Small intestine (tissue), 7 donors: ENCODE measurements at regions not wholly inside any gene's neighbourhood (a gene's known extent, or its start where the extent isn't known, plus 50 kb on each side); places are given as distances from the start of the nearest gene placed in this dataset.

Experiments
- DNase-seq, 2 donors: peaks; one replicate each; pipeline versions ENCODE4 v3.0.0 to v3.0.0-alpha.2; 2013
- FAIRE-seq: peaks from 2 replicates; lab custom pipeline; 2012; peaks lifted over from hg19 to GRCh38; lab: Jason Lieb, UNC
- H3K27ac ChIP-seq, 3 donors: one replicate each; pipeline ENCODE4 v1.5.1; 2013; ENCODE audit warnings: low read length in 2 of 3, mild to moderate bottlenecking in 2 of 3, control low read depth in 1 of 3, inconsistent platforms in 1 of 3, low read depth in 1 of 3, moderate library complexity in 1 of 3
- H3K27me3 ChIP-seq, 3 donors: one replicate each; pipeline ENCODE4 v1.6.1; 2013; ENCODE audit warnings: low read length in 3 of 3, inconsistent platforms in 1 of 3; ENCODE audit not compliant: control insufficient read depth in 3 of 3, insufficient read depth in 3 of 3
- H3K36me3 ChIP-seq, 3 donors: one replicate each; pipeline ENCODE4 v1.6.1; 2013; ENCODE audit warnings: low read length in 3 of 3, inconsistent platforms in 1 of 3, low read depth in 1 of 3, mild to moderate bottlenecking in 1 of 3, moderate library complexity in 1 of 3; ENCODE audit not compliant: control insufficient read depth in 3 of 3, insufficient read depth in 2 of 3
- H3K4me1 ChIP-seq, 3 donors: one replicate each; pipeline ENCODE4 v1.6.1; 2013; ENCODE audit warnings: low read length in 2 of 3, inconsistent platforms in 1 of 3, low read depth in 1 of 3, mild to moderate bottlenecking in 1 of 3, moderate library complexity in 1 of 3; ENCODE audit not compliant: control insufficient read depth in 3 of 3, insufficient read depth in 2 of 3
- H3K4me3 ChIP-seq, 3 donors: one replicate each; pipeline ENCODE4 v1.5.1; 2013; ENCODE audit warnings: low read length in 3 of 3, control low read depth in 1 of 3, inconsistent platforms in 1 of 3, low read depth in 1 of 3, mild to moderate bottlenecking in 1 of 3, moderate library complexity in 1 of 3
- H3K9me3 ChIP-seq, 2 donors: one replicate each; pipeline ENCODE4 v1.6.1; 2013; ENCODE audit warnings: low read depth in 1 of 2, low read length in 1 of 2; ENCODE audit not compliant: control insufficient read depth in 2 of 2, insufficient read depth in 1 of 2
- WGBS, 3 donors: extraction: QIAGEN DNeasy Blood & Tissue Kit; methylation state at CpG; one replicate each; pipeline ENCODE4 v1.1.7; 2013; 5-methylcytosine and 5-hydroxymethylcytosine counted together
- donor health status: healthy with polysubstance abuse.
- donor health status: control.
- donor health status: control.
- donor health status: Bipolar disorder and iron deficiency.
- donor health status: healthy.

DNA sequence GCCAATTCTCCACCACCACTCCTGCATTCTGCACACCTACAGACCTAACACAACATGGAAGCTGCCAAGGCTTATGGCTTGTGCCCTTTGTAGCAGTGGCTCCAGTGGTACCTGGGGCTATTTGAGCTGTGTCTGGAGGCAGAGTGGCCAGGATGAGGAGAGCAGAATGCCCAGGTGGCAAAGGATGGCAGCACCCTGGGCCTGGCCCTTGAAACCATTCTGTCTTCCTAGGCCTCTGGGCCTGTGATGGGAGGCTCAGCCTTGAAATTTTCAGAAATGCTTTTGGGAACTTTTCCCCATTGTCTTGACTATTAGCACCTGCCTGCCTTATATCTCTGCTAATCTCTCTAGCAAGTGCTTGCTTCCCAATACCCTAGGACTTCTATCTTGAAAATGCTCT is 241.7 kb downstream of the TMEM167A start:
- no peak for FAIRE-seq
- H3K27me3 ChIP-seq, result no peaks in the 10 kb centered on the region
- peaks cover 0 to 16% of the 10 kb centered on the region in 2 donors for H3K9me3 ChIP-seq

DNA sequence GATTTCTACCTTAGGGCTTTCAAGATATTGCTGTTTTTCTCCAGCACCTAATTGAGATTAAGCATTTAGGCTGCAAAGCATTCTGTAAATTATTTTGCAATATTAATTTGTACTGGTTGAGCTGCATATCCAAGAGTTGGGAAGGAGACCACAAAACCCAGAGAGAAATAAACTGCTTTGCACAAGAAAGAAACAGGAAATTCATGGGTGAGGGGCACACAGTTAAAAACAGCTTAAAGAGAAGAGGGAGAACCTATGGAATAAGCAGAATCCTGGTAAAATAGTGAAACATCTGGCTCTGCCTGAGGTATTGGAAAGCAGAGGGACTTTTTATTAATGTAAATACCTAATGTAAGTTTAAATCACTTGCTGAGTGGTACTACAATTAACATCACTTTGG is 243.0 kb downstream of the TMEM167A start:
- no peak for FAIRE-seq
- Histone ChIP-seq H3K4me1 (no peaks in the 10 kb centered on the region), H3K27ac (no peak overlapping the region), H3K36me3 (no peaks in the 10 kb centered on the region), H3K4me3 (no peak overlapping the region), H3K9me3 (peaks cover 0 to 16% of the 10 kb centered on the region in 2 donors), H3K27me3 (no peaks in the 10 kb centered on the region)
- DNase-seq, result no peak

More for the DNA sequence above, 241.7 kb downstream of the TMEM167A start:
- Histone ChIP-seq H3K36me3 (no peaks in the 10 kb centered on the region), H3K4me1 (no peaks in the 10 kb centered on the region), H3K27ac (no peak overlapping the region), H3K4me3 (no peak overlapping the region)
- DNase-seq, result no peak

DNA sequence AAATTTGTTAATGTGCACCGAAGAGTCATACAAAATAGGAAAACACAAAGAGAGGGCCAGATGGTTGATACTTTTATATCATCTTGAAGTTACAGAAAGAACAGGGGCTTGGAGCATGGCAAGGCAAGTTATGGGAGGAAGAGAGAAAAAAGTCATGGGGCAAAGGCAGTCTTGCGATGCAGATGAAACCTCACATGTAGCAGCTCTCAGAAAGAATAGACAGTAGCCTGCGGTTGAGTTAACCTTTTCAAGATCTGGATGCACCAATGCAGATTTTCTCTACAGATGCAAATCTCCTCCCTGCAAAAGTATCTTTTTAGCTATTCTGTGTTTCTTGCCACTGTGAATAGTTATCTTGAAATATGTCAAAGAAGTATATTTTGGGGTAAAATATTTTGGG is 243.9 kb downstream of the TMEM167A start:
- Histone ChIP-seq H3K36me3 (no peaks in the 10 kb centered on the region), H3K4me1 (no peaks in the 10 kb centered on the region), H3K9me3 (peaks cover 0 to 16% of the 10 kb centered on the region in 2 donors), H3K27ac (no peak overlapping the region), H3K27me3 (no peaks in the 10 kb centered on the region), H3K4me3 (no peak overlapping the region)
- 91 to 93% (median 93%) methylated on average over 3 of the region's 3 CpGs for whole genome bisulfite sequencing, 3 donors
- DNase-seq (no peak), FAIRE-seq (no peak)

DNA sequence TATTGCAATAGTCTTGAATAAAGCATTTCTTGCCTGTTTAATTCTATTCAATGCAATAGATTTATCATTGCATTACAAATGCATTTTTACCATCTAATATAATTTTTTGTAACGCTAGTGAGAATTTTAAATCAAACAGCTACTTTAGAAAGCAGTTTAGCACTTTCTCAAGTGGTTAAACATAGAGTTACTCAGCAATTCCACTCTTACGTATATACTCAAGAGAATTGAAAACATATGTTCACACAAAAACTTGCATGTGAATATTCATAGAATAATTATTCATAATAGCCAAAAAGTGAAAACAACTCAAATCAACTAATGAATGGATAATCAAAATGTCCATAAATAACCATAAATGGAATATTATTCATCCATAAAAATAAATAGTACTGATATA is 244.7 kb downstream of the TMEM167A start:
- Histone ChIP-seq H3K27ac (no peak overlapping the region), H3K27me3 (no peaks in the 10 kb centered on the region), H3K9me3 (peaks cover 0 to 16% of the 10 kb centered on the region in 2 donors), H3K36me3 (no peaks in the 10 kb centered on the region), H3K4me3 (no peak overlapping the region), H3K4me1 (no peaks in the 10 kb centered on the region)
- no peak for DNase-seq
- no peak for FAIRE-seq
- 72 to 76% (median 74%) methylated on average over 2 of the region's 2 CpGs for whole genome bisulfite sequencing, 3 donors

DNA sequence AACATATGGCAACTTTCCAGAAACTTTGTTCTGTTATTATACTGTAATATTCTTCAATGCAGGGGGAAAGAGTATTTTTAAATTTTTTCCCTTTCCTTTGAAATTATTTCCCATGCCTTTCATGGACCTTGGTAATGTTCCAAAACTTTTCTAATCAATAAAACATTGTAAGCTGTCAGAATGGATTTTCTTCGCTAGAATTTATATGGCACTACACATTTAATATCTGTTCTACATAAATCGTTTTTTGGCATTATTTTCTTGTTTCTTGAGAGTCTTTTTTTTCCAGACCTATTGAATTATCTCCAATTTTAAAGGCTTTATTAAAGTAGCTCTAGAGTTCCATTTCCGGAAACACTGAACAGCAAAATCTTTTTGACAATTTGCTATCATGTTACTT is 249.0 kb downstream of the TMEM167A start:
- no peak for DNase-seq
- Histone ChIP-seq H3K27me3 (no peaks in the 10 kb centered on the region), H3K4me1 (no peaks in the 10 kb centered on the region), H3K27ac (no peak overlapping the region), H3K4me3 (no peak overlapping the region), H3K9me3 (no peaks in the 10 kb centered on the region), H3K36me3 (no peaks in the 10 kb centered on the region)
- FAIRE-seq, result no peak
- 59 to 81% (median 81%) methylated on average over 3 of the region's 3 CpGs for WGBS, 3 donors

DNA sequence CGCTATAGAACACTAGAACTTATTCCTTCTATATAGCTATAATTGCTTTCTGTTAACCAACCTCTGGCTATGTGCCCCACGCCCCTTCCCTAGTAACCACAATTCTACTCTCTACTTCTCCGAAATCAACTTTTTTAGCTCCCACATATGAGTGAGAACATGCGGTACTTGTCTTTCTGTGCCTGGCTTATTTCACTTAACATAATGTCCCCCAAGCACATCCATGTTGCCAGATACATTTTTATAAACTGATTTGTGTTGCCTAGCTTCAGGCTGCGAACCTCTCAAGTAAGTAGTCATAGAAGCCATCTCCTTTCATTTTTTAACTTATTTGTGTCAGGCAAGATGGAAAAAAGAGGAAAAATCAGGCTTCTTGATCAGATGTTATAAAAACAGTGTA is 249.5 kb downstream of the TMEM167A start:
- DNase-seq (no peak), FAIRE-seq (no peak)
- no peaks in the 10 kb centered on the region for H3K9me3 ChIP-seq
- WGBS, 3 donors, result 69 to 76% (median 74%) methylated on average over 5 of the region's 5 CpGs
- no peaks in the 10 kb centered on the region for H3K27me3 ChIP-seq
- no peaks in the 10 kb centered on the region for H3K36me3 ChIP-seq
- H3K4me3 ChIP-seq, result no peak overlapping the region
- no peak overlapping the region for H3K27ac ChIP-seq
- no peaks in the 10 kb centered on the region for H3K4me1 ChIP-seq

DNA sequence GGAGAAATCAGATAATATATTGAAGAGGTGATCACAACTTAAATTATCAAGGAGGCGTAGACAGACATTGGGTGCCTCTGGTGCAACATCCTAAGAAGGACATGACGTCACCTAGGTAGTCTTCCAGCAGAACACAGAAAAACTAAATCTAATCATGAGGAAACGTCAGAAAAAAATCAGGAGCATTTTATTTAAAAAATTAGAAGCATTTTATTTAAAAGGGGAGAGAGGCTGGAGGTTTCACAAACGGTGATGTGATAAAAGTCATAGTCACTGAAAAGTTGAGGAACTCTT is 254.6 kb downstream of the TMEM167A start:
- WGBS, 3 donors, result 88 to 93% (median 93%) methylated on average over 4 of the region's 4 CpGs
- H3K9me3 ChIP-seq, result no peaks in the 10 kb centered on the region
- DNase-seq, result no peak
- FAIRE-seq, result no peak
- H3K27ac ChIP-seq, result no peak overlapping the region
- no peak overlapping the region for H3K4me3 ChIP-seq
- no peaks in the 10 kb centered on the region for H3K27me3 ChIP-seq
- H3K36me3 ChIP-seq, result no peaks in the 10 kb centered on the region
- no peaks in the 10 kb centered on the region for H3K4me1 ChIP-seq

DNA sequence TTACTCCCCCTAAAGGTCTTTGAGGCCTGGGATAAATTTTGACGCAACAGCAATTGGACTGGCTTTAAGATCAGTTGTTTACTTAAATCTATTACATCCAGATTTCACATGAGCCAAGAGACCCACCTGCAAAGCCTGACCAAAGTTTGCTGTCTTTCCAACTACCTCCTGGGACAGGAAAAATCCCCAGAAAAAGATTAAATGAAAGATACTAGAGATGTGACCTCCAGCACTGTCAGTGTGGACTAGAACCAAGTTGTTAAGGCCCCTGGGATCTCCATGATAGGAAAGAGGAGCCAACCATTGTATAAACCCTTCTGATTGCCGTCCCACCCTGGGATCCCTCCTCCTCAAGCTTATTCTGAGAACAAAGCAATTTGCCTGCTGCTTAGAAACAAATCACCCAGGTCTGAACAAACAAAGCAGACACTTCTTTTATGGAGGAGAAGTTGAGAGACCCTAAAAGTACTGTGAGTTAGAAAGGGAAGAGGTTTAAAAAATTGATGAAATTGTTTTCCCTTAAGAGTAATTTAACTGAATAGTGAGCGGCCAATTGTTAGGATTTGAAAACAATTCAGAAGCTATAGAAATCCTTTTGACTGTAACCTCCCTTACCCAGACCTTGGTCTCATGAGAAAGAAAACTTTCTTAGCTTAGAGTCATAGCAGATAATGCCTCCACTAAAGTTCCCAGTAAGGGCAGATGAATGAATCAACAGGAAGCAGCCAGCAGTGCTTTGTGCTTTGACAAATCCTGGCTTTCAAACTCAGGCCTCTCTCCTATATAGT is 255.2 kb downstream of the TMEM167A start:
- no peaks in the 10 kb centered on the region for H3K4me1 ChIP-seq

More for the DNA sequence above, 255.2 kb downstream of the TMEM167A start:
- no peaks in the 10 kb centered on the region for H3K27me3 ChIP-seq
- no peaks in the 10 kb centered on the region for H3K9me3 ChIP-seq
- H3K4me3 ChIP-seq, result no peak overlapping the region
- 83 to 92% (median 85%) methylated on average over 3 of the region's 3 CpGs for WGBS, 3 donors
- FAIRE-seq (no peak), DNase-seq (no peak)
- H3K27ac ChIP-seq, result no peak overlapping the region
- no peaks in the 10 kb centered on the region for H3K36me3 ChIP-seq
